GM21723 (cell line): ENCODE measurements at regions not wholly inside any gene's neighbourhood (a gene's known extent, or its start where the extent isn't known, plus 50 kb on each side); places are given as distances from the start of the nearest gene placed in this dataset.

Experiments
- ATAC-seq: cut with Tn5 transposase; IDR thresholded peaks from one replicate; pipeline ENCODE4 v1.9.1; 2021; ENCODE audit warnings: mild to moderate bottlenecking, moderate library complexity; ENCODE audit not compliant: unreplicated experiment

GRCh38 chr1:172973424-172973823, 77.3 kb downstream of the TNFSF18 start:
- no peak for ATAC-seq

GRCh38 chr1:172976222-172977041, 74.3 kb downstream of the TNFSF18 start:
- no peak for ATAC-seq

GRCh38 chr1:172977296-172978017, 73.3 kb downstream of the TNFSF18 start:
- ATAC-seq, result no peak

- no peak for ATAC-seq
Observed at GRCh38 chr1:172978595-172978994, 72.1 kb downstream of the TNFSF18 start.

GRCh38 chr1:172979828-172980227, 70.9 kb downstream of the TNFSF18 start:
- ATAC-seq, result no peak

GRCh38 chr1:172980456-172980855, 70.3 kb downstream of the TNFSF18 start:
- ATAC-seq, result no peak

- ATAC-seq, result no peak
Observed at GRCh38 chr1:172980971-172981370, 69.8 kb downstream of the TNFSF18 start.
